Heart left ventricle (tissue), 16 donors: ENCODE measurements at regions not wholly inside any gene's neighbourhood (a gene's known extent, or its start where the extent isn't known, plus 50 kb on each side); places are given as distances from the start of the nearest gene placed in this dataset.
"Not testable (repeated sequence)": the region's sequence is repeated elsewhere in the genome, so short reads cannot be mapped to it uniquely, and the experiment has no call there.

Experiments used
- ATAC-seq, 4 donors: fragments of 200-7000 bp; cut with Tn5 transposase; one replicate each; pipeline ENCODE4 v1.9.1; 2020 to 2022; ENCODE audit warnings: moderate library complexity in 4 of 4, mild to moderate bottlenecking in 3 of 4, moderate number of reproducible peaks in 1 of 4
- DNase-seq, 5 donors: peaks; one replicate each; pipeline ENCODE4 v3.0.0-alpha.2; 2020
- H3K27ac ChIP-seq, 12 donors: fragments of 200-600 bp; sonication (generic) in 4 of 12; one replicate each; pipeline versions ENCODE4 v1.5.0 to v1.8.0; 2016 to 2022; ENCODE audit warnings: mild to moderate bottlenecking in 2 of 12
- H3K27me3 ChIP-seq, 9 donors: fragments of 200-600 bp; sonication (generic) in 2 of 9; one replicate each; pipeline versions ENCODE4 v1.5.1 to v1.8.0; 2016 to 2022; ENCODE audit warnings: mild to moderate bottlenecking in 3 of 9
- H3K36me3 ChIP-seq, 9 donors: fragments of 200-600 bp; sonication (generic) in 2 of 9; one replicate each; pipeline versions ENCODE4 v1.5.0 to v1.8.0; 2018 to 2022; ENCODE audit warnings: mild to moderate bottlenecking in 2 of 9
- H3K4me1 ChIP-seq, 12 donors: fragments of 200-600 bp; sonication (generic) in 4 of 12; one replicate each; pipeline versions ENCODE4 v1.5.0 to v1.8.0; 2016 to 2022; ENCODE audit warnings: mild to moderate bottlenecking in 3 of 12
- H3K4me3 ChIP-seq, 12 donors: fragments of 200-600 bp; sonication (generic) in 4 of 12; one replicate each; pipeline versions ENCODE4 v1.5.0 to v1.8.0; 2017 to 2022; ENCODE audit warnings: mild to moderate bottlenecking in 9 of 12, moderate library complexity in 4 of 12
- H3K9me3 ChIP-seq, 12 donors: fragments of 200-600 bp; sonication (generic) in 4 of 12; one replicate each; pipeline versions ENCODE4 v1.5.0 to v1.8.0; 2016 to 2022; ENCODE audit warnings: mild to moderate bottlenecking in 1 of 12
- POLR2A ChIP-seq, 2 donors: fragments of 450-650 bp; IDR thresholded peaks; one replicate each; pipeline ENCODE4 v1.6.1; 2017; ENCODE audit warnings: antibody characterized with exemption in 2 of 2, mild to moderate bottlenecking in 2 of 2, moderate library complexity in 2 of 2
- WGBS, 4 donors: extraction: QIAGEN DNeasy Blood & Tissue Kit in 2 of 4; methylation state at CpG; one replicate each; pipeline versions ENCODE4 v1.1.5 to v1.1.7; 2013 to 2018; 5-methylcytosine and 5-hydroxymethylcytosine counted together
- intact Hi-C, 10 donors: fragments of 100-400 bp; cut with DNase I; formaldehyde crosslinking; loops; one replicate each; pipeline versions ENCODE4 v1.11.1 to v1.14.2; 2022
- TF ChIP-seq, protein P1 (sequence below), 12 donors: fragments of 200-600 bp; sonication (generic) in 4 of 12; IDR thresholded peaks; one replicate each; pipeline versions ENCODE4 v1.5.0 to v1.8.0; 2018 to 2022; ENCODE audit warnings: antibody characterized with exemption in 12 of 12, mild to moderate bottlenecking in 5 of 12
- donor health status: ischemic (EF 13 %, LVEDD 7.1; RV severe dilation, severe dysfunction).
- donor health status: healthy with polysubstance abuse.
- donor health status: DM: no; HTN: yes; CAD: no.
- donor health status: DM: no; HTN: no; CAD: no.
- donor health status: ischemic (EF 25% LVEDD 6.9; RV normal size, moderate dysfunction).
- donor health status: ischemic (EF 25% LVEDD 5.7; RV mildly dilated, moderate dysfunction).
- donor health status: healthy.
- donor health status: DM: yes; HTN: yes; CAD: no.
- donor health status: ischemic (EF 35%, LVEDD 5.7; RV mildly dilated, moderate dysfunction).
- donor health status: nonischemic (EF 11% LVEDD 7.7; RV severe dilation, severe dysfunction).
- donor health status: DM: yes; HTN: yes; CAD: no.
- donor health status: PGD.
- donor health status: ischemic (EF 29% LVEDD 5.4; RV normal size, mild dysfunction).
- donor health status: nonischemic (EF 23%, LVEDD 6.1; RV moderate dilation, normal function).

DNA sequence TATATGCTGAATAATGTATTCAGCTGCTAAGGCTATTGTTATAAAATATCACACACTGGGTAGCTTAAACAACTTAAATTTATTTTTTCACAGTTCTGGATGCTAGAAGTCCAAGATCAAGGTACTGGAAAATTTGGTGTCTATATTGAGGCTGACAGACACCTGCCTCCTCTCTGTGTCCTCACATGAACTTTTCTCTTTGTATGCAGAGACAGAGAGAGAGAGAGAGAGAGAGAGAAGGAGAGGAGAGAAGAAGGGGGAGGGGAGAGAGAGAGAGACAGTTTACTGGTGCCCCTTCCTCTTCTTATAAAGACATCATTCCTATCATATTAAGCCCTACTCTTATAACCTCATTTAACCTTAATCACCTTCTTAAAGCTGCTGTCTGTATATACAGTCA, 320.1 kb upstream of the THBS1 start:
- ATAC-seq (no peak), DNase-seq (no peak)
- intact Hi-C loops = no loop called here
- peaks cover 0 to 6% (median 0%) of the 10 kb centered on the region in 12 donors for H3K9me3 ChIP-seq
- TF ChIP-seq, protein P1, sequence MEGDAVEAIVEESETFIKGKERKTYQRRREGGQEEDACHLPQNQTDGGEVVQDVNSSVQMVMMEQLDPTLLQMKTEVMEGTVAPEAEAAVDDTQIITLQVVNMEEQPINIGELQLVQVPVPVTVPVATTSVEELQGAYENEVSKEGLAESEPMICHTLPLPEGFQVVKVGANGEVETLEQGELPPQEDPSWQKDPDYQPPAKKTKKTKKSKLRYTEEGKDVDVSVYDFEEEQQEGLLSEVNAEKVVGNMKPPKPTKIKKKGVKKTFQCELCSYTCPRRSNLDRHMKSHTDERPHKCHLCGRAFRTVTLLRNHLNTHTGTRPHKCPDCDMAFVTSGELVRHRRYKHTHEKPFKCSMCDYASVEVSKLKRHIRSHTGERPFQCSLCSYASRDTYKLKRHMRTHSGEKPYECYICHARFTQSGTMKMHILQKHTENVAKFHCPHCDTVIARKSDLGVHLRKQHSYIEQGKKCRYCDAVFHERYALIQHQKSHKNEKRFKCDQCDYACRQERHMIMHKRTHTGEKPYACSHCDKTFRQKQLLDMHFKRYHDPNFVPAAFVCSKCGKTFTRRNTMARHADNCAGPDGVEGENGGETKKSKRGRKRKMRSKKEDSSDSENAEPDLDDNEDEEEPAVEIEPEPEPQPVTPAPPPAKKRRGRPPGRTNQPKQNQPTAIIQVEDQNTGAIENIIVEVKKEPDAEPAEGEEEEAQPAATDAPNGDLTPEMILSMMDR (IDR thresholded peaks at IDR 0.05) = no peak
- TF ChIP-seq POLR2A (IDR thresholded peaks at IDR 0.05) = no peak
- H3K36me3 ChIP-seq = no peaks in the 10 kb centered on the region
- no peak overlapping the region for H3K4me3 ChIP-seq
- H3K27ac ChIP-seq = no peak overlapping the region
- H3K4me1 ChIP-seq = peaks cover 0 to 5% (median 0%) of the 10 kb centered on the region in 12 donors
- H3K27me3 ChIP-seq = no peaks in the 10 kb centered on the region

DNA sequence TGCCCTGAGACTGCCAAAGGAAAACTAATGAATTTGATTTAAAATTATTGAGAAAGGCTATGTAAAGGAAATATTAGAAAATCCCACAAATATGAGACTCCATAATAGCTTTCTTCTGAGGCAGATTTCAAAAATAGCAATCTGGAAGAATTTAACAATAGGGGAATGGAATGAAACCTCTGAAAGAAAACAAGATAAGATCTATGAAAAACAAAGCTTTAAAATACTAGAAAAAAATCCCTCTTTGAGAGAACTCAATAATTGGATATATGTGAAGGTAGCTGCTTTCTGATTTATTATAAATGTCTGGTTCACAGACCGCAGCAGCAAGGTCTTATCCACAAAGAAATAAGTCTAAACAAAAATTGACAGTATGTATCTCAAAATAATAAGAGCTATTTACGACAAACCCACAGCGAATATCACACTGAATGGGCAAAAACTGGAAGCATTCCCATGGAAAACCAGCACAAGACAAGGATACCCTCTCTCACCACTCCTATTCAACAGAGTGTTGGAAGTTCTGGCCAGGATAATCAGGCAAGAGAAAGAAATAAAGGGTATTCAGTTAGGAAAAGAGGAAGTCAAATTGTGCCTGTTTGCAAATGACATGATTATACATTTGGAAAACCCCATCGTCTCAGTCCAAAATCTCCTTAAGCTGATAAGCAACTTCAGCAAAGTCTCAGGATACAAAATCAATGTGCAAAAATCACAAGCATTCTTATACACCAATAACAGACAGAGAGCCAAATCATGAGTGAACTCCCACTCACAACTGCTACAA, 319.3 kb upstream of the THBS1 start:
- H3K27ac ChIP-seq, ATAC-seq, H3K4me3 ChIP-seq, H3K36me3 ChIP-seq, intact Hi-C loops, H3K27me3 ChIP-seq, DNase-seq, H3K9me3 ChIP-seq, H3K4me1 ChIP-seq: not testable (repeated sequence)
- WGBS, 4 donors = 69 to 80% (median 72%) methylated on average over 4 of the region's 4 CpGs

DNA sequence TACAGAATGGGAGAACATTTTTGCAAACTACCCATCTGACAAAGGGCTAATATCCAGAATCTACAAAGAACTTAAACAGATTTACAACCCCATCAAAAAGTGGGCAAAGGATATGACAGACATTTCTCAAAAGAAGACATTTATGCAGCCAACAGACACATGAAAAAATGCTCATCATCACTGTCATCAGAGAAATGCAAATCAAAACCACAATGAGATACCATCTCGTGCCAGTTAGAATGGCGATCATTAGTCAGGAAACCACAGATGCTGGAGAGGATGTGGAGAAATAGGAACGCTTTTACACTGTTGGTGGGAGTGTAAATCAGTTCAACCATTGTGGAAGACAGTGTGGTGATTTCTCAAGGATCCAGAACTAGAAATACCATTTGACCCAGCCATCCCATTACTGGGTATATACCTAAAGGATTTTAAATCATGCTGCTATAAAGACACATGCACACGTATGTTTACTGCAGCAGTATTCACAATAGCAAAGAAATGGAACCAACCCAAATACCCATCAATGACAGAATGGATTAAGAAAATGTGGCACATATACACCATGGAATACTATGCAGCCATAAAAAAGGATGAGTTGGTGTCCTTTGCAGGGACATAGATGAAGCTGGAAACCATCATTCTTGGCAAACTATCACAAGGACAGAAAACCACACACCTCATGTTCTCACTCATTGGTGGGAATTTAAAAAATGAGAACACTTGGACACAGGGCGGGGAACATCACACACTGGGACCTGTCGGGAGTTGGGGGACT, 317.7 kb upstream of the THBS1 start:
- ATAC-seq, DNase-seq, H3K27ac ChIP-seq, H3K36me3 ChIP-seq, H3K27me3 ChIP-seq, H3K4me3 ChIP-seq, intact Hi-C loops, H3K4me1 ChIP-seq, H3K9me3 ChIP-seq: not testable (repeated sequence)
- WGBS, 4 donors = 89 to 95% (median 92%) methylated on average over 6 of the region's 6 CpGs

DNA sequence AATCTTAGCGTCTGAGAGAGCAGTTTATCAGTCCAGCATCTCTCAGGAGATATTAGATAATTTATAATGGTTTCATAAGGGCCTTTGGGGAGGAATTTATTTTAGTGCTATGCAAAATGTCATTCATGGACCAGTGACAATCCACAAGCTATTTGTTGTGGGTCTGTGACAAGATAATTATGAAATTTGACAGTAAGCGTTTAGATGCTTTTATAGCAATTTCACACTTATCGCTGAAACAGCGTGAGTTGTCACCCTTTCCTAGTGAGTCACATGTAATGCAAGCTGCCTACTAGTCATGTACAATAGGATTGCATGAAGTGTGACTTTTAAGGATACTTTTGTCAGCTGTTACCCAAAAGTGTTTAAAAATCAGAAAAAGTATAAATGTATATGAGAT, 315.6 kb upstream of the THBS1 start:
- intact Hi-C loops = no loop called here
- no peaks in the 10 kb centered on the region for H3K36me3 ChIP-seq
- ATAC-seq (no peak), DNase-seq (no peak)
- H3K27me3 ChIP-seq = no peaks in the 10 kb centered on the region
- H3K27ac ChIP-seq = no peak overlapping the region
- peaks cover 0 to 6% (median 0%) of the 10 kb centered on the region in 12 donors for H3K9me3 ChIP-seq
- WGBS, 4 donors = 92 to 97% (median 94%) methylated on average over 4 of the region's 4 CpGs
- peaks cover 0 to 6% (median 0%) of the 10 kb centered on the region in 12 donors for H3K4me1 ChIP-seq
- H3K4me3 ChIP-seq = no peak overlapping the region
- TF ChIP-seq, protein P1 (IDR thresholded peaks at IDR 0.05) = no peak
- no peak for TF ChIP-seq POLR2A (IDR thresholded peaks at IDR 0.05)

DNA sequence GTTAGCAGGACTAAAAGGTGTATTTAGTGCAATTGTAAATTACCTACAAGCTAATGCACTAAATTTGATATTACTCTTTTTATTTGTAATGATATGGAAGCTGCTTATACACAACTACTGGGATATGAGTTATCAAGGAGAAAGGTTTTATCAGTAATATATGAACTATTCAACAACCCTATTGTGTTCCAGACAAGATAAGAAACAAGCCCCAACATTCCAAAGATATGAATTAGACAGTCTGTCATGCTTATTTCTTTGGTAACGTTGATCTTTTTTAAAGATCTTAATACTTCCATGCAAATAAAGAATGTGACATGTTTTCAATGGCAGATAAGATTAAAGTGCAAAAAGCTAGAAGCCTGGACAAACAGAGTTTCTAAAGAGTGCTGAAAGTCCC, 314.0 kb upstream of the THBS1 start:
- ATAC-seq = no peak
- Histone ChIP-seq H3K27me3 (no peaks in the 10 kb centered on the region), H3K4me3 (no peak overlapping the region), H3K27ac (no peak overlapping the region), H3K9me3 (peaks cover 0 to 6% (median 0%) of the 10 kb centered on the region in 12 donors), H3K36me3 (no peaks in the 10 kb centered on the region), H3K4me1 (peaks cover 0 to 6% (median 0%) of the 10 kb centered on the region in 12 donors)
- WGBS, 4 donors = 32 to 44% (median 38%) methylated on average over 1 of the region's 1 CpG
- intact Hi-C loops = no loop called here
- no peak for TF ChIP-seq POLR2A (IDR thresholded peaks at IDR 0.05)
- TF ChIP-seq, protein P1 (IDR thresholded peaks at IDR 0.05) = no peak
- DNase-seq = no peak
